Neural cell (in vitro differentiated cells): ENCODE measurements at regions not wholly inside any gene's neighbourhood (a gene's known extent, or its start where the extent isn't known, plus 50 kb on each side); places are given as distances from the start of the nearest gene placed in this dataset.

ENCODE experiments used
- H2AFZ ChIP-seq: fragments of 200-600, 300-800 bp; sonication (generic), shearing (Covaris generic); 2 replicates; pipeline ENCODE4 v1.6.0; 2014; ENCODE audit warnings: low read depth, mild to moderate bottlenecking, antibody characterized with exemption, low read length, moderate library complexity
- H3F3A ChIP-seq: fragments of 200-600 bp; shearing (Covaris generic); 2 replicates; pipeline ENCODE4 v1.6.1; 2016; ENCODE audit warnings: mild to moderate bottlenecking, moderate library complexity, mixed read lengths, antibody characterized with exemption, low read length; ENCODE audit not compliant: insufficient read depth, poor library complexity, severe bottlenecking
- H3K27ac ChIP-seq: fragments of 200-600, 300-800 bp; sonication (generic), shearing (Covaris generic); 2 replicates; pipeline ENCODE4 v1.5.1; 2014; ENCODE audit warnings: mild to moderate bottlenecking, low read length, moderate library complexity
- H3K27me3 ChIP-seq: fragments of 300-800, 200-600 bp; sonication (generic), shearing (Covaris generic); 2 replicates; pipeline ENCODE4 v1.6.0; 2014; ENCODE audit warnings: mild to moderate bottlenecking, low read depth, low read length, moderate library complexity; ENCODE audit not compliant: insufficient read depth
- H3K36me3 ChIP-seq: fragments of 300-800, 200-600 bp; sonication (generic), shearing (Covaris generic); 2 replicates; pipeline ENCODE4 v1.5.1; 2014; ENCODE audit warnings: mild to moderate bottlenecking, antibody characterized with exemption, low read length, moderate library complexity; ENCODE audit not compliant: insufficient read depth
- H3K4me2 ChIP-seq: fragments of 300-800, 200-600 bp; sonication (generic), shearing (Covaris generic); 2 replicates; pipeline ENCODE4 v1.6.0; 2014; ENCODE audit warnings: mild to moderate bottlenecking, low read length
- H3K4me3 ChIP-seq: fragments of 300-800, 200-600 bp; sonication (generic), shearing (Covaris generic); 2 replicates; pipeline ENCODE4 v1.5.1; 2014; ENCODE audit warnings: mild to moderate bottlenecking, low read length, moderate library complexity
- H3K79me2 ChIP-seq: fragments of 200-600 bp; shearing (Covaris generic); replicated peaks from 2 replicates; pipeline ENCODE4 v1.6.0; 2014; ENCODE audit warnings: mild to moderate bottlenecking, low read length, moderate library complexity; ENCODE audit not compliant: insufficient read depth
- H3K9ac ChIP-seq: fragments of 300-800, 200-600 bp; sonication (generic), shearing (Covaris generic); 2 replicates; pipeline ENCODE4 v1.6.1; 2016; ENCODE audit warnings: mild to moderate bottlenecking, low read length, mixed read lengths
- H3K9me2 ChIP-seq: fragments of 200-600 bp; shearing (Covaris generic); 2 replicates; pipeline ENCODE4 v1.6.1; 2016; ENCODE audit warnings: mild to moderate bottlenecking, low read length, mixed read lengths; ENCODE audit not compliant: insufficient read depth
- H3K9me3 ChIP-seq: fragments of 200-600, 300-800 bp; sonication (generic), shearing (Covaris generic); 2 replicates; pipeline ENCODE4 v1.6.1; 2016; ENCODE audit warnings: mild to moderate bottlenecking, mixed run types, low read length, moderate library complexity, mixed read lengths
- H4K20me1 ChIP-seq: fragments of 200-600 bp; shearing (Covaris generic); 2 replicates; pipeline ENCODE4 v1.6.1; 2016; ENCODE audit warnings: mild to moderate bottlenecking, mixed run types; ENCODE audit not compliant: insufficient read depth
- EP300 ChIP-seq: fragments of 450-650 bp; conservative IDR thresholded peaks from 2 replicates; pipeline ENCODE4 v1.6.1; 2014; ENCODE audit warnings: antibody characterized with exemption, mild to moderate bottlenecking, moderate library complexity; ENCODE audit not compliant: poor library complexity, severe bottlenecking
- EZH2 ChIP-seq: fragments of 200-600, 300-800 bp; shearing (Covaris generic), sonication (generic); IDR thresholded peaks from 2 replicates; pipeline ENCODE4 v1.6.1; 2014; ENCODE audit warnings: antibody characterized with exemption, low read length, borderline replicate concordance, mild to moderate bottlenecking; ENCODE audit not compliant: insufficient read depth, poor library complexity, severe bottlenecking
- MXI1 ChIP-seq: fragments of 450-650 bp; conservative IDR thresholded peaks from 2 replicates; pipeline ENCODE4 v1.6.1; 2014; ENCODE audit warnings: antibody characterized with exemption, mild to moderate bottlenecking; ENCODE audit not compliant: poor library complexity, severe bottlenecking
- POLR2AphosphoS5 ChIP-seq: IDR thresholded peaks from 2 replicates; pipeline ENCODE4 v1.6.1; 2012
- RAD21 ChIP-seq: fragments of 450-650 bp; conservative IDR thresholded peaks from 2 replicates; pipeline ENCODE4 v1.6.1; 2014; ENCODE audit warnings: antibody characterized with exemption, mild to moderate bottlenecking, moderate library complexity
- REST ChIP-seq: IDR thresholded peaks from 2 replicates; pipeline ENCODE4 v1.6.1; 2012; ENCODE audit warnings: borderline replicate concordance
- SMC3 ChIP-seq: fragments of 450-650 bp; conservative IDR thresholded peaks from 2 replicates; pipeline ENCODE4 v1.6.1; 2014; ENCODE audit warnings: antibody characterized with exemption, mild to moderate bottlenecking, moderate library complexity; ENCODE audit not compliant: poor library complexity
- TAF1 ChIP-seq: IDR thresholded peaks from 2 replicates; pipeline ENCODE4 v1.6.1; 2012; ENCODE audit warnings: low read depth
- TF ChIP-seq, protein P1 (sequence below): fragments of 450-650 bp; IDR thresholded peaks from 2 replicates; pipeline ENCODE4 v1.5.1; 2014; ENCODE audit warnings: antibody characterized with exemption, mild to moderate bottlenecking, moderate library complexity; ENCODE audit not compliant: poor library complexity, severe bottlenecking

GRCh38 chr14:42961509-42961908 lies 1354.8 kb downstream of the LRFN5 start:
- no peak overlapping the region for H3K4me2 ChIP-seq
- H3K9ac ChIP-seq: no peak overlapping the region
- H3K27ac ChIP-seq: no peak overlapping the region
- TF ChIP-seq POLR2AphosphoS5: no peak
- TF ChIP-seq SMC3: no peak
- no peak for TF ChIP-seq RAD21
- TF ChIP-seq MXI1: no peak
- TF ChIP-seq EZH2: no peak
- TF ChIP-seq, protein P1, sequence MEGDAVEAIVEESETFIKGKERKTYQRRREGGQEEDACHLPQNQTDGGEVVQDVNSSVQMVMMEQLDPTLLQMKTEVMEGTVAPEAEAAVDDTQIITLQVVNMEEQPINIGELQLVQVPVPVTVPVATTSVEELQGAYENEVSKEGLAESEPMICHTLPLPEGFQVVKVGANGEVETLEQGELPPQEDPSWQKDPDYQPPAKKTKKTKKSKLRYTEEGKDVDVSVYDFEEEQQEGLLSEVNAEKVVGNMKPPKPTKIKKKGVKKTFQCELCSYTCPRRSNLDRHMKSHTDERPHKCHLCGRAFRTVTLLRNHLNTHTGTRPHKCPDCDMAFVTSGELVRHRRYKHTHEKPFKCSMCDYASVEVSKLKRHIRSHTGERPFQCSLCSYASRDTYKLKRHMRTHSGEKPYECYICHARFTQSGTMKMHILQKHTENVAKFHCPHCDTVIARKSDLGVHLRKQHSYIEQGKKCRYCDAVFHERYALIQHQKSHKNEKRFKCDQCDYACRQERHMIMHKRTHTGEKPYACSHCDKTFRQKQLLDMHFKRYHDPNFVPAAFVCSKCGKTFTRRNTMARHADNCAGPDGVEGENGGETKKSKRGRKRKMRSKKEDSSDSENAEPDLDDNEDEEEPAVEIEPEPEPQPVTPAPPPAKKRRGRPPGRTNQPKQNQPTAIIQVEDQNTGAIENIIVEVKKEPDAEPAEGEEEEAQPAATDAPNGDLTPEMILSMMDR: no peak
- no peak for TF ChIP-seq TAF1
- no peak for TF ChIP-seq EP300
- TF ChIP-seq REST: no peak
- H3K27me3 ChIP-seq: no peaks in the 10 kb centered on the region
- H3K9me3 ChIP-seq: no peaks in the 10 kb centered on the region
- H3K4me3 ChIP-seq: no peak overlapping the region
- H3K9me2 ChIP-seq: no peaks in the 10 kb centered on the region
- H3F3A ChIP-seq: no peaks in the 10 kb centered on the region
- H3K36me3 ChIP-seq: no peaks in the 10 kb centered on the region
- no peaks in the 10 kb centered on the region for H3K79me2 ChIP-seq
- H2AFZ ChIP-seq: no peak overlapping the region
- no peaks in the 10 kb centered on the region for H4K20me1 ChIP-seq

- Histone ChIP-seq H2AFZ (no peak overlapping the region), H3K79me2 (no peaks in the 10 kb centered on the region), H3K9ac (no peak overlapping the region), H3K36me3 (no peaks in the 10 kb centered on the region), H3K27me3 (no peaks in the 10 kb centered on the region), H4K20me1 (no peaks in the 10 kb centered on the region), H3K9me3 (no peaks in the 10 kb centered on the region), H3K4me3 (no peak overlapping the region), H3K27ac (no peak overlapping the region), H3F3A (no peaks in the 10 kb centered on the region), H3K9me2 (no peaks in the 10 kb centered on the region), H3K4me2 (no peak overlapping the region)
- TF ChIP-seq, protein P1: no peak
Observed at GRCh38 chr14:42950363-42950762, 1343.7 kb downstream of the LRFN5 start.
